ENCODE measurements at regions not wholly inside any gene's neighbourhood (a gene's known extent, or its start where the extent isn't known, plus 50 kb on each side); places are given as distances from the start of the nearest gene placed in this dataset.

GRCh38 chr2:163515836-163516235 lies 220.0 kb downstream of the FIGN start:
- H3K9me3 Mint-ChIP-seq, result peaks cover 5% of the 10 kb centered on the region; the same call in 1 of the 2 replicates
- no peak overlapping the region for H3K27ac Mint-ChIP-seq
- TF ChIP-seq CTCF (IDR thresholded peaks at IDR 0.05), result no peak
- no peaks in the 10 kb centered on the region; the same call in 1 of the 2 replicates for H3K27me3 Mint-ChIP-seq (ENCODE audit: insufficient read depth)
- no peak overlapping the region for H3K4me3 Mint-ChIP-seq
- H3K36me3 Mint-ChIP-seq (ENCODE audit: low read depth), result no peaks in the 10 kb centered on the region
- DNase-seq, result no peak
- H3K4me1 Mint-ChIP-seq (ENCODE audit: low read depth), result no peaks in the 10 kb centered on the region

DNA sequence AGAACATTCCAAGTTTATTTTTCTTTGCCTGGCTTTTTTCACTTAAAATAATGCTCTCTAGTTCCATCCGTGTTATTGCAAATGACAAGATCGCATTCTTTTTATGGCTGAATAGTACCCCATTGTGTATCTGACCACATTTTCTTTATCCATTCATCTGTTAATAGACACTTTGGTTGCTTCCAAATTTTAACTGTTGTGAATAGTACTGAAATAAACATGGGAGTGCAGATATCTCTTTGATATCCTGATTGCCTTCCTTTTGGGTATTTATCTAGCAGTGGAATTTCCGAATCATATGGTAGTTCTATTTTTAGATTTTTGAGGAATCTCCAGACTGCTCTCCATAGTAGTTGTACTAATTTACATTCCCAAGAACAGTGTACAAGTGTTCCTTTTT lies 230.5 kb downstream of the FIGN start:
- no peak overlapping the region for H3K4me3 Mint-ChIP-seq
- H3K9me3 Mint-ChIP-seq, result peaks cover 8% of the 10 kb centered on the region
- no peak overlapping the region for H3K27ac Mint-ChIP-seq
- no peak for TF ChIP-seq CTCF (IDR thresholded peaks at IDR 0.05)
- no peaks in the 10 kb centered on the region for H3K36me3 Mint-ChIP-seq (ENCODE audit: low read depth)
- no peaks in the 10 kb centered on the region for H3K4me1 Mint-ChIP-seq (ENCODE audit: low read depth)
- H3K27me3 Mint-ChIP-seq (ENCODE audit: insufficient read depth), result no peaks in the 10 kb centered on the region
- no peak for DNase-seq

DNA sequence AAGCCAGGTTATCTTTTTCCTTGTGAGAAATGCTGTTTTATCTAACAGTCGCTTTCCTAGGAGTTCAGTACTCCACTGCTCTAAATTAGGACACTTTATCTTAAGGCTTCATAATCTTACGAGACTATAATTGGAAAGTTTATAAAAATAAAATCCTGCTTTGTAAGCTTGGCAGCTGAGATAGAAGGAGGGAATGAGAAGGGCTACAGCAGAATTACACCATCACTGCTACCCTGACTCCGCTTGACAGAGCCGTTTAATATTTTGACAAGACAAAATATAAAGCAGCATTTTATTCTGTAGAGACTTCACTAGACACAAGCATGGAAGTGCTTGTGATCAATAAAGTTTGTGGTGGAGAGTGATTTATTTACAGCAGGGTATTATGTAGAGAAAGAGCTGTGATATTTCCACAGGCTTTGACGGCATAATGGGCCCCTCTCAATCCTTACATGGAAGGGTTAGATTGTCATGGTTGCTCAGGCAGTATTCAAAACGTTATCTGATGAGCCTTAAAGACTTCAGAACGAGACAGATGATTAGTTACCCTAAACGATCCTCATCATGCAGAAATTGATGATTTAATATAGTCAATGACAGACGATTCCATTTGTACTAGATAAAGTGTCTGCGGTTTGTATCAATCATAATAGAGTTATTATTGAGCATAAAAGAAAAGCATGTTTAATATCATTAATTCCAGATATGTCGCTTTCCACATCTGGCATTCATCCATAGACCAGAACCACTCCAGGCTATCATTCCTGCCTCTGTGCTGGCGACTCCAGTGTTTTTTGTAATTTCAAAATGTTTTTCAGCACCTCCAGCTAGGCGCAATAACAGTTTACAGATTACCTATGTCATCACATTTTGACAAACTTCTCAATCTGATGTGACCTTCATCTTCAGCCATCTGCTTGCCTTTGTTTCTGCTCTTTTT lies 242.2 kb downstream of the FIGN start:
- Mint-ChIP-seq H3K4me1 (ENCODE audit: low read depth) (no peaks in the 10 kb centered on the region), H3K27ac (no peak overlapping the region), H3K4me3 (no peak overlapping the region), H3K36me3 (ENCODE audit: low read depth) (no peaks in the 10 kb centered on the region), H3K9me3 (peaks cover 9% of the 10 kb centered on the region), H3K27me3 (ENCODE audit: insufficient read depth) (no peaks in the 10 kb centered on the region)
- no peak for DNase-seq
- no peak for TF ChIP-seq CTCF (IDR thresholded peaks at IDR 0.05)

DNA sequence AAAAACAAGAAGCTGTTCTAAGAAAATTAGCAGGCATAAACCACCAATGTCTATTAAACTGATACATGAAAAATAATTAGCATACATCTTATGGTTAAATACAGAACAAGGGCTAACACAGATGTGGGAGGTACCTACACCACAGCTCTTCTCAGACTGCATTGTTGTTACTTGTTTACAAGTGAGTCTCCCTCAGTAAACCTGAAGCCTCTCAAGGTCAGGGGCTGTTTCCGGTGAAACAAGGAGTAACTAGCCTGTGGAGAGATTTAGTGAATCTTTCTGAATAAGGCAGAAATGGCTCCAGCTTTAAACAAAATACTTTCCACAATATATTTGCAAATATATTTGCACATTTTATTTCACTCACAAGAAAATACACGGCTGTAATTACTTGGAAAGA lies 244.0 kb downstream of the FIGN start:
- no peaks in the 10 kb centered on the region for H3K4me1 Mint-ChIP-seq (ENCODE audit: low read depth)
- no peak overlapping the region for H3K27ac Mint-ChIP-seq
- no peak overlapping the region for H3K4me3 Mint-ChIP-seq
- H3K9me3 Mint-ChIP-seq, result peaks cover 5% of the 10 kb centered on the region
- TF ChIP-seq CTCF (IDR thresholded peaks at IDR 0.05), result no peak
- no peak for DNase-seq
- H3K27me3 Mint-ChIP-seq (ENCODE audit: insufficient read depth), result no peaks in the 10 kb centered on the region
- H3K36me3 Mint-ChIP-seq (ENCODE audit: low read depth), result no peaks in the 10 kb centered on the region

DNA sequence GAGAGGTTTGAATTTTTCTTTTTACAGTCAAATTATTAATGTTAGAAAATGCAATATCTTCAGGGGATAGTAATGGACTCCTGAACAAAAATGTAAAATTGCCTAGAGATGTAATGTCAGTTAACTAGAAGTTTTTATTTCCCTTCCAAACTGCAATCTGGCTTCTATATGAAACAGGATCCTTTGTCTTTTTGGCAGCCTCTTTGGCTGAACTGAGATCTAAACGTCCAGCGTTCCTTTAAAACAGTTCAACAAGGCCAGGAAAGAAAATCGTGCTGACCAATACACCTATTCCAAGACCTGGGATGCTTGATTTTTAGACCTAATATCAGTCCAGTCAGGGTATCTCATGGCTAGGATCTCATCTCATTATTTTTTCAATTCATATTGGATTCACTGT lies 245.5 kb downstream of the FIGN start:
- H3K36me3 Mint-ChIP-seq (ENCODE audit: low read depth), result no peaks in the 10 kb centered on the region
- peaks cover 5% of the 10 kb centered on the region for H3K9me3 Mint-ChIP-seq
- no peak overlapping the region for H3K4me3 Mint-ChIP-seq
- no peak for DNase-seq
- H3K27ac Mint-ChIP-seq, result no peak overlapping the region
- TF ChIP-seq CTCF (IDR thresholded peaks at IDR 0.05), result no peak
- no peaks in the 10 kb centered on the region for H3K4me1 Mint-ChIP-seq (ENCODE audit: low read depth)
- H3K27me3 Mint-ChIP-seq (ENCODE audit: insufficient read depth), result no peaks in the 10 kb centered on the region

Measured in HFFc6 (cell line).